Endothelial cell of umbilical vein (primary cell): ENCODE measurements at regions not wholly inside any gene's neighbourhood (a gene's known extent, or its start where the extent isn't known, plus 50 kb on each side); places are given as distances from the start of the nearest gene placed in this dataset.

ENCODE experiments used
- EZH2 ChIP-seq: IDR thresholded peaks from 2 replicates; pipeline ENCODE4 v1.6.1; 2012; ENCODE audit warnings: borderline replicate concordance, low read depth, mild to moderate bottlenecking, moderate library complexity, low read length, inconsistent platforms; ENCODE audit not compliant: severe bottlenecking
- FOS ChIP-seq: IDR thresholded peaks from 2 replicates; pipeline ENCODE4 v1.6.1; 2011; ENCODE audit warnings: mild to moderate bottlenecking, low read length, moderate library complexity, borderline replicate concordance; ENCODE audit not compliant: insufficient read depth
- GATA2 ChIP-seq: IDR thresholded peaks from 2 replicates; pipeline ENCODE4 v1.7.0; 2011; ENCODE audit warnings: low read depth, mild to moderate bottlenecking, moderate library complexity, mixed read lengths, low read length; ENCODE audit not compliant: insufficient read length, insufficient read depth
- JUN ChIP-seq: IDR thresholded peaks from 2 replicates; pipeline ENCODE4 v1.6.1; 2011; ENCODE audit warnings: borderline replicate concordance, low read depth; ENCODE audit not compliant: insufficient read length, insufficient read depth
- MYC ChIP-seq: IDR thresholded peaks from one replicate; pipeline ENCODE4 v1.6.1; 2011; ENCODE audit warnings: mild to moderate bottlenecking, low read depth, low read length
- POLR2A ChIP-seq: IDR thresholded peaks from 2 replicates; pipeline ENCODE4 v1.6.1; 2012; ENCODE audit warnings: low read depth, mild to moderate bottlenecking, control low read depth, low read length
- POLR2AphosphoS5 ChIP-seq: IDR thresholded peaks from 2 replicates; pipeline ENCODE4 v1.6.1; 2012; ENCODE audit warnings: low read depth, mild to moderate bottlenecking, control low read depth, low read length, moderate library complexity; ENCODE audit not compliant: insufficient read depth
- TF ChIP-seq, protein P1 (sequence below), 2 donors: IDR thresholded peaks; 1 replicate in 1 of 2; 2 replicates in 1 of 2; pipeline ENCODE4 v1.5.1; 2011; ENCODE audit warnings: low read length in 2 of 2, mild to moderate bottlenecking in 2 of 2, moderate library complexity in 2 of 2, control low read depth in 1 of 2, inconsistent platforms in 1 of 2, low read depth in 1 of 2; ENCODE audit not compliant: insufficient read depth in 1 of 2; ENCODE audit errors: extremely low read depth in 1 of 2
- TF ChIP-seq, protein P2 (sequence below): IDR thresholded peaks from 2 replicates; pipeline ENCODE4 v1.6.1; 2011; ENCODE audit not compliant: insufficient read depth, insufficient read length

DNA sequence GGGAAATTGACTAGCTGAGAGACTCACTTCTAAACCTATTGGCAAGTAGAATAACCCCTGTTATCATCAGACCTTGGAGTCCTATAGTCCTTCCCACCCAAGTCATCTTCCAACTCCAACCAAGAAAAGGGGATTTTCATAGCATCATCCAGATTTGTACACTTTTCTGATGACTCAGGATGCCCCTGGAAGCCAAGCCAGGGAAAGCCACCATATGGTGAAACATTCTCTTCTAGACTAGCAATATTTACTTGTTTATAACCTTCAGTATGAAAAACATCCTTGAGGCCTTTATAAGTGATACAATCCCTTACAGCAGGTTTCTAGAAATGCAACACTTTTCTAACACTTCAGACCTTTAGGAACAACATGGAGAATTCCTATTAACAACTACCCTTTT, 618.8 kb upstream of the CDH11 start:
- TF ChIP-seq, protein P1, sequence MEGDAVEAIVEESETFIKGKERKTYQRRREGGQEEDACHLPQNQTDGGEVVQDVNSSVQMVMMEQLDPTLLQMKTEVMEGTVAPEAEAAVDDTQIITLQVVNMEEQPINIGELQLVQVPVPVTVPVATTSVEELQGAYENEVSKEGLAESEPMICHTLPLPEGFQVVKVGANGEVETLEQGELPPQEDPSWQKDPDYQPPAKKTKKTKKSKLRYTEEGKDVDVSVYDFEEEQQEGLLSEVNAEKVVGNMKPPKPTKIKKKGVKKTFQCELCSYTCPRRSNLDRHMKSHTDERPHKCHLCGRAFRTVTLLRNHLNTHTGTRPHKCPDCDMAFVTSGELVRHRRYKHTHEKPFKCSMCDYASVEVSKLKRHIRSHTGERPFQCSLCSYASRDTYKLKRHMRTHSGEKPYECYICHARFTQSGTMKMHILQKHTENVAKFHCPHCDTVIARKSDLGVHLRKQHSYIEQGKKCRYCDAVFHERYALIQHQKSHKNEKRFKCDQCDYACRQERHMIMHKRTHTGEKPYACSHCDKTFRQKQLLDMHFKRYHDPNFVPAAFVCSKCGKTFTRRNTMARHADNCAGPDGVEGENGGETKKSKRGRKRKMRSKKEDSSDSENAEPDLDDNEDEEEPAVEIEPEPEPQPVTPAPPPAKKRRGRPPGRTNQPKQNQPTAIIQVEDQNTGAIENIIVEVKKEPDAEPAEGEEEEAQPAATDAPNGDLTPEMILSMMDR (IDR thresholded peaks at IDR 0.05; ENCODE audit: extremely low read depth in 1 of 2, insufficient read depth in 1 of 2, low read depth in 1 of 2, low read length in 2 of 2), result no peak
- TF ChIP-seq EZH2 (no peak), POLR2A (no peak), POLR2AphosphoS5 (no peak), JUN (no peak), MYC (no peak), GATA2 (no peak), FOS (no peak)
- TF ChIP-seq, protein P2, sequence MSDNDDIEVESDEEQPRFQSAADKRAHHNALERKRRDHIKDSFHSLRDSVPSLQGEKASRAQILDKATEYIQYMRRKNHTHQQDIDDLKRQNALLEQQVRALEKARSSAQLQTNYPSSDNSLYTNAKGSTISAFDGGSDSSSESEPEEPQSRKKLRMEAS, result no peak
